GM21423 (cell line): ENCODE measurements at regions not wholly inside any gene's neighbourhood (a gene's known extent, or its start where the extent isn't known, plus 50 kb on each side); places are given as distances from the start of the nearest gene placed in this dataset.

Source experiments
- ATAC-seq: cut with Tn5 transposase; IDR thresholded peaks from one replicate; pipeline ENCODE4 v1.9.1; 2021; ENCODE audit warnings: mild to moderate bottlenecking, moderate library complexity; ENCODE audit not compliant: unreplicated experiment

DNA sequence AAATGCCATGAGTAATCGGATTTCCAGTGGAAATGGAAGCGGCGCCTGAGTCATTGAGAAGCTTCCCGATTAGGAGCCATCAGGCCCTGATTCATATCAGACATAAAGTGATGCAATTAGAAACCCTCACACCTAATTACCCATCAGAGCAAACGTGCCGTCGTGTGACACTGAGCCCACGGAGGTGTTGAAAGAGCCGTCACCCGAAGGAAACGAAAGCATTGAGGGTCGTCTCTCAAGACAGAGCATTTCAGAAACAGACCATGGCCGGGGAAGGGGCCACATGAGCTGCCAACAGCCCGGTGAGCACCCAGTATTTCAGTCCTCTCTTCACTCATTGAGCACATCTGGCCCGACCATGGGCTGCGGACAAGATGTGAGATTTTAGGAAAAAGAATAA, 829.3 kb downstream of the TBC1D22A start:
- no peak for ATAC-seq

DNA sequence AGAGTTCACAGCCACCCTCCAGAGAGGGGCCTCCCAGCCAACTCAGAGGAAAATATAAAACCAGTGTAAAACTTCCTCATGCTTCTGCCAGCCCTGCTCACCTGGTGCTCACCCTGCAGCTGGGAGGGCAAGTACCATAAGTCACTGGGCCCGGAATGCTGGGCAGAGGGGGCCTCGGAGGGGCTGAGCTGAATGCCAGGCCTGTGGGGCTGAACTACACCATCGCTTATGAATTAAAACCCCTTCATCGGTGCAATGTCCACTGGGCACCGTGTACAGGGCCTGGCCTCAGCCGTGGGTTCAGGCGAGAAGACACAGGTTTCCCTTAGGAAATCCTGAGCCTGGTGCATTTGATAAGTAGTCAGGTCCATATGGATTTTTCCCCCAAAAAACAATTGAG, 828.6 kb downstream of the TBC1D22A start:
- no peak for ATAC-seq

DNA sequence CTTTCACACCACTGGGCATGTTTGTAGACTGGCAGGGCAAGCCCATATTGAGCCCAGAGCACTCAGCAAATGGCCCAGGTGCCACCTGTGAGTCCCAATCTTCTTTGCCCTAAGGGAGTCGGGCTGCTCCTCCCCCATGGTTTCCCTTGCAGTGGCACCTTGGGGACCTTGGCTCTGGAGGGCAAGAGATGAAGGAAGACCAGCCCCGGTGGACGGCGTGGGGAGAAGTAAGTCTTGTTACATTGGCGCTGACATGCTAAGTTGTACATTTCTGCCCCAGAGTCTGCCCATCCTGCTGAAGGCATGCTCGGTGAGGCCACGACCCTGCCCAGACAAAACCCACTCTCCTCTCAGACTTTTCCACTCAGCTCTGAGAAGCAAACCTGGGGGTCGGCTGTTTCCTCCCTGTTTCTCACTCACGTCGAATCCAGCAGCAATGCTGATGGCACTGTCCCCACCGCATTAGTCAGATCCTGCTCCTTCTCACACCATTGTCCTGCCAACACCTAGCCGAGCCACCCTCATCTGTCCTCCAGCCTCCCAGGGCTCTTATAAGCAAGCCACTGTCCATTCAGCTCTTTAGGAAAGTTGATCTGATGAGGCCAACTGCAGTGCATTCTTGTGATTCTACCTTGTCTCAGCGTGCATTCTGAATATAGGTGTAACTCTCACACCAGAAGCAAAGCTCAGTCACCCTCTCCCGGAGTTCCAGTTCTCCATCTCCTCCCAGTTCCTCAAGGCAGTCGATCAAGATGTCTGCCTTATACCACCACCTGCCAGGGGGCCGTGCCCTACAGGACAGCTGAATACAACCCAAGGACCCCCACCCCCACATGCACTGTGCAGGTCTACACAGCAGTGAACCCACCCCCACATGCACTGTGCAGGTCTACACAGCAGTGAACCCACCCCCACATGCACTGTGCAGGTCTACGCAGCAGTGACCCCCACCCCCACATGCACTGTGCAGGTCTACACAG, 827.1 kb downstream of the TBC1D22A start:
- no peak for ATAC-seq

DNA sequence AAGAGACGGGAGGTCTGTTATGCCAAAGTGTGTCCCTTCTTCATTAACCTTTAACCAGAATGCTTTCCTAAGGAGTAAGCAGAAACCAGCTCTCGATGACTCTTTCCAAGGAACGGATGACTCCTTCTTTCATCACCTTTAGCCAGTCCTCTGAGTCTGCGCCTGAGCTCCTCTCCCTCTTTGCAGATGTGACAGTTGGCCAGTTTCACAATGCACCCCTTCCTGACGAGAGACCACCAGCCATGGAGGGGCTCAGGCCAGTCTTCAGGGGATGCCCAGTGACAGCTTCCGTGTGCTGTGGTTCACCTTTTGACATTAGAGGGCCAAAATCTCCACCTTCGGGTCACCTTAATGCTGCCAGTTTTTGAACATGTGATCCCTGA, 826.1 kb downstream of the TBC1D22A start:
- ATAC-seq: no peak

DNA sequence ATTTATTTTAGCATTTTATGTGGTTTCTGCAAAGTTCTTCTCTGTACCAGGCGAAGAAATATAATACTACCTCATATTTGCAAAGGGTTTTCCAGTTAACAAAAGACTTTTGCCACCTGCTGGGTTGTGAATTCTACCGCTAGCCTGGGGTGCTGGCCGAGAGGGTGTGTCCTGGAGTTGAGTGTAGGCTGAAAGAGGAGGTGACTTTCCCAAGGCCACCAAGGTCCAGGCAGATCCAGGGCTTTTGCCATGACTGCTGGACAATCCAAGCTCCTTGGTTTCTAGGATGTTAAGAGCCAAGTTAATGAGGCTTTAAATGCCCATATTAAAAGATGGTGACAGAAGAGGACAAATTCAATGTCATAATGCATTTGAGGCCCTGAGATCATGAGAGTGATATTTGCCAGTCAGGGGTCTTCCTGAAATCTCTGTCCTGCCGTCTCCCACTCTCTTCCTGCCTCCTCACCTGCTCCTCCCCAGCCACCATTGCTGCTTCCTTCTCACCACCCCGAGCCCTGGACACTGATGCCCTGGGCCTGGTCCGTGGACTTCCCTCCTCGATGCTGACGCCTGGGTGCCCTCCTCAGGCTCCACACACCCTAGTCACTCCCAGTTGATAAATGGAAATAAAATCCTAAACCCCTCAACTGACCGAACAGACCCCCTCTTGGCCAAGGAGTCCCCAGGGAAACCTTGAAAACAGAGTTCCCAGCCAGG, 825.6 kb downstream of the TBC1D22A start:
- no peak for ATAC-seq

DNA sequence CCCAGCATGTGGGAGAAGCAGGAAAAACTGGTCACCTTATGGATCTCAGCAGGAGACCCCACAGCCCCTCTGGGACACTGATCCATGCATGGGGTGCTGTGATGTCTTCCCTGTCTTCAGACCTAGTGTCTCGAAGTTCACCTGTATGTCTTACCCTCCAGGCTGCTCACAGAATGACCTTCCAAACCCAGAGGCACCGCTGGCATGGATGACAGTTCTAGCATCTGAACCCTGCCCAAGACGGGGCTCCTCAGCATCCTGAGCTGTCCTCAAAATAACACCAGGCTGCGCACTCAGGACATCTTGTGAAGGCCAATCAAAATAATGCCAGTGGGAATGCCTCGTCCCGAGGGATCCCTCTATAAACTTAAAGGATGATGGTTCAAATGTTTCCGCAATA, 824.9 kb downstream of the TBC1D22A start:
- no peak for ATAC-seq

DNA sequence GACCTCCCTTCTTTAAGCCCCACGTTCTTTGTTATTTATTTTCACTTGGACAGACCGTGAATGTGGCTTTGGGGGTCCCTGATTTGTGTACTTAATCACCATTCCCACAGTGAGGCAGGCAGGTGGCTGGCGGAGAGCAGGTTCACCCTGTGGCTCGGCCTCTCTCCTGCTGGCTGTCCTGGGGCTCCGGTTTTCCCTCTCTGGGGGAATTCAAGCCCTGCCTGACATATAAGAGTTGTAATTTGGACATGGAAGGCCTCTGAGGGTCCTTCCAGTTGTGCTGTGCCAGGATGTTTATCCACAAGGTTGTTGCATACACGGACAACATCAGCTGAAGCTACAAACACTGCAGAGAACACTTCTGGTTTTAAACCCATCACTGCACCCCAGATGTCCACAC, 824.5 kb downstream of the TBC1D22A start:
- no peak for ATAC-seq

DNA sequence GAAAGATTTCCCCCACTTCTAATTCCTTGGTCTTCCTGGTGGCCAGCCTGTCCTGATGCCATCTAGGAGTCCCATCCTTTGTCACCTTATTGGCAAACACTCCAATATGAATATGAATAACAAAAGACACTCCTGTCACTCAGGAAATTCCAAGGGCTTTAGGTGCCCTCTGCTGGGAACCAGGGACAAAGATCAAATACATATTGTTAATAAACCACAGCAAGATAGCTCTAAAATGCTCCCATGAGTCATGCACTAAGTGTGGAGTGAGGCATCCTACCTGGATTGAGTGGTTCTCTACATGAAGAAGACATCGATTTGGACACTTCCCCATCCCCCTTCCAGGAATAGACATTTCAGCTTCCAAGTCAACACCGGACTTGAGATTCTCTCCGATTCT, 823.6 kb downstream of the TBC1D22A start:
- no peak for ATAC-seq

DNA sequence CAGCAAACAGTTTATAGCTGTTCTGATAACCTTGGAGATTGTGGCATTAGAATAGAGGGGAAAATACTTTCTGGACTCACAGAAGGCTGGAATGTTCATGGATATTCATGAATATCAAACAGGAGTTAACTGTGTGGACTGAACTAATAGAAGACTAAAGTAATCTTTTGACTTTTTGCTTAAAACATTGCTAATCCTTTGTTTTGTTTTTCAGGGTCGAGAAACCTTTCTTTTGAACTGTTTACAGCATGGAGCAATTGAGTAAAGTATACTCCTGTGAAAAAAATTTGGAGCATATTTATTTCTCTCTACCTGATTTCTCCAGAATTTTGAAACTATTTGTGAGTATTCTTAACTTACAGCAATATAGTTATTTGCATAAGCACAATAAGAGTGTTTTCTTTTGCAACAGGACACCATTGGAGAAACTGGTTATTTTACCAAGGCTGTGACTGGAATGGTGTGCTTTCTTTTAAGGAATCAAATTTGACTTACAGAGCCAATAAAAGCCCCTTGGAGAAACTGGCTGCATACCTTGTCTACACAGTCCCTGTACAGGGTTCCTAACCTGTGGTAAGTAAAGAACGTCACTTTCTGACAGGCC, 821.6 kb downstream of the TBC1D22A start:
- ATAC-seq: no peak

DNA sequence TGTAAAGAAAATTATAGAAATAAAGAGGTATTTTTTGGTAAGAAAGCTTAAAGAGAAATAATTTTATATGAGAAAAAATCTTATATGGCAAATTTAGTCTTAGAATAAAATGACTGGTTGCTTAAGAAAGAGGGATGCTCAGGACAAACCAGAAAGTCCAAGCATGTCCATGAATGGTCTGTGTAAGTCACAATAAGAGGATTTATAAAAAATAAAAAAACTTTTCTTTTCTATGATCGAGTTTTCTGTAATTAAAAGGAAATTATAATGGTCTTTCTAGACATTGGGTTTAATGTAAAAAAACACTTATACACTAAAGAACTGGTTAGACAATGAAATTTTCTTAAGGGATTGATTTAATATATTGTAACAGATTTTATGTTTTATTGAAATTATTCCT, 819.6 kb downstream of the TBC1D22A start:
- ATAC-seq: no peak

DNA sequence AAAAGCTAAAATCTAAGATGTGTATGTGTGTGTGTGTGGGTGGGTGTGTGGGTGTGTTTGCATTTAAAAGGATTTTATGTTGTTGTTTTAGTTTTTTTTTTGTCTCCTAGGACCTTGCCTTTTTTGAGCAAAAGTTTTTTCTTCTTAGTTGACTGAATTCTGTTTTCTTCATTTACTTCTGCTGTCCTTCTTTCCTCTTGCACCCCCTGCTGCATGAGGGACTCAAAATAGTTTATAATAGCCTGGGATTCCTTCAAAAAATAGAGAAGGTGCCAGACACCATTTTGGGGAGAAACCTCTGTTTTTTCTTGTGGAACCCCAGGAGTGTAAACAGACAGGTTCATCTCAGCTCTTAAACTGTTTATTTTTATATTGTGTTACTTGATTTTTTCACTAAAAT, 817.7 kb downstream of the TBC1D22A start:
- ATAC-seq: no peak

DNA sequence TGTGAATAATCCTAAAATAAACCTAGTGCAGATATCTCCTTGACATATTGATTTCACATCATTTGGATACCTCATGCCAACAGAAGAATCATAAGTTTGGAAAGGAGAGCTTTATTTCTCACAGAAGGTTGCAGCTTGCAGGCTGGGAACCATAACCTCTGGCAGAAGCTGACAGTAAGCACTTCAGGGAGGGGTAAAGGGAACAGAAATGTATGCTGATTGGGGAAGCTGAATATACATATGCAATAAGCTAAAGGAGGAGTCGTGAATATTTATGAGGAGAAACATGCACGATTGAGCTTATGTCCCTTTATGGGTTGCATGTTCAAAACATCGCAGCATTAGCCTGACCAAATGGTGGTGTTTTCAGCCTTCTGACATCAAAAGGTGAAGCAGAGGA, 814.5 kb downstream of the TBC1D22A start:
- no peak for ATAC-seq

DNA sequence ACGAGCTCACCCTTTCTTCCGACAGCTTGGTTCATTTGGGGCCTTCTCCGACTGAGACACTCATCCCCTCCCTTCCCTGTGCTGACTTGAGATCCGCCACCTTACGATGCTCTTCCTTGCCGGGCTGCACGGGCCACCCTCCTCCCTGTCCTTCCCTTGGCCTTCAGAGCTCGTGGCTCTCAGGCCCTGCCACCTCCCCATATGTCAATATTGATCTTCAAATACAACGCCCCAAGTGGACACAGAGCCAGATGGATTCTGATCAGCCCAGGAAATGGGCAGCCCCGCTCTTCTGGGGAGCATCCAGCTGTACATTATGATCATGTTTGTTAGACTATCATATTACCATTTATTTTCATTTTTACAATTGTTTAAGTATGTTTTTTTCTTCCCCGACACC, 812.8 kb downstream of the TBC1D22A start:
- no peak for ATAC-seq

DNA sequence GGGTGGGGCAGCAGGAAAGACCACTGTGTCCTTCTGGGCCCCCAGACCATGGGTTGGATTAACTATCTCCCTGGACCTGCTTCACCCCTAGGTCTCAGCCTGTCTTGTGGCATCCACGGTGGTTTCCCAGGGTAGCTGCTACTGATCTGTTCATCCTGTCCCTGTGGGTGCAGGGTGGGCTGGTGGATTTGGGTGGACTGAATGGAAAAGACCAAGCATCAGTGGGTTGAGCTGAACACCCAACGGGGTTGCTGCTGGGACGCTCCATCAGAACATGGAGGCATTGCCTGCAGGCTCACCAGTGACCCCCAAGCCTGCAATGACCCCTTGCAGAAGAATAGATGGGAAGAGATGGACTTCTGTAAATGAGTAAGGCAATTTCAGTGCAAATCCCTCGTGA, 812.1 kb downstream of the TBC1D22A start:
- no peak for ATAC-seq

DNA sequence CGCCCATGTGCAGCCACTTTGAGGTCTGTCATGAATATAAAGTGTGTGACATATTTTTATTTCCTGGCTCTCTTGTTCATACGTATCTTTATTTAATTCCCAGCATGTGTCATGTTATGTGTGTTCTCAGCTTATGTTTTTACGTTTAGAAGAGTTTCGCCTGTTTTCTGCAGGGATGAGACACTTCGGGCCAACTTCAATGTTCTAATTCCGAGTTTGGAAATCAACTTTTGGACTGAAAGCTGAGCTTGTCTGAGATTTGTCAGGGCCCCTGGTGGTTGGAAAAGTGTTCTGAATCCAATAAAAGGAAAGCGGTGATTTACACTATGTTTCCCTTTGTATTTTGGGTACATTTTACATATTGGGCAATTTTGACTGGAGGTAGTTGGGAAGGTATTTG, 810.7 kb downstream of the TBC1D22A start:
- ATAC-seq: no peak

DNA sequence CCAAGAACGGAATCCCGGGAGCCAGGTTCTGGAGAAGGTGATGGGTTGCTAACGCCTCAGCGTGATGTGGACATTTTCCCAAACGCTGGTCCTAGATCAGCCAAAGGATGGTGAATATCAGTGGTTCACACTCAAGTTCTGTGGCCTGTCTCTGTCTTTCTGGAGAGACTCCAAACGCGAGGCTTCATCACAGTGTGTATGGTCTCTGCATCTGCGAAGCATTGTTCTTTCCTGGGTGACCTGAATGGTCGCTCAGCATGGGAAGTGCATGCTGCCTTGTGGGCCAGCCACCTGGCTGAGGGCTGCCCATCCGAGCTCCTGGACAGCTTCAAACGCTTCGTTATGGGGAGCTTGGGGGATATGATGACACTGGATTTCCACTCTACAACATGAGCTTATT, 810.0 kb downstream of the TBC1D22A start:
- no peak for ATAC-seq

DNA sequence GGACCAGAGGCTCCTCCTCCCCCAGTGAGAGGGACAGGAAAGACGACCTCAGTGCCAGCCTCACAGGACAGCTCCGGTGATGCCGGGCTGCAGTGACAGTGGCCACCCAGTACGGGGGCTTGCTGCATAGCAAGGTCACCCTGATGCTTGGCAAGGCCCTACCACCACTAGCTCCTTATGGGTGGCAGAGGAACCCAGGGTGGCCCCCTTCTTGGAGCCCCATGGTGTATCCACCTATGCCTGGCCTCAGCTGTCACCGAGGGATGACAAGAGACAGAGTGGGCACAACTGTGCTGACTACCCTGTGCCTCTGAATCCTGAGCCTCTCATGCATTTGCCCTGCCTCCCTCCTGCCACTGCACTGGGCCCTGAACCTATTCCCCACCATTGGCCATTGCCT, 809.2 kb downstream of the TBC1D22A start:
- no peak for ATAC-seq

DNA sequence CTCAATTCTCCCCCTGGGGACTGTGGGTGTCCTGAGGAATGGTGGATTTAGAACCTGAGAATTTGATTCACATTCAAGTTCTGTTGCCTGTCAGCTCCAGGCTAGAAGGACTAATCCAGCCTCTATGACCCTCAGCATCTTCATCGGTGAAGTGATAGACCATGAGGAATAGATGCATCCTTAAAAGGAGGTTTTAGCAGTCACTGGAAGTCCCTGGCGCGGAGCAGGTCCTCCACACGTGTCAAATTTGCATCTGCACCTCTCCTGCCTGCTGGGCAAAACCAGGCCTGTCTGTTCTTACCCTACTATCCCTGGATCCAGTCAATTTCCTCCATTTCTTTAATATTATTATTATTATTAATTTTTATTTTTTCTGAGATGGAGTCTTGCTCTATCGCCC, 808.4 kb downstream of the TBC1D22A start:
- no peak for ATAC-seq

DNA sequence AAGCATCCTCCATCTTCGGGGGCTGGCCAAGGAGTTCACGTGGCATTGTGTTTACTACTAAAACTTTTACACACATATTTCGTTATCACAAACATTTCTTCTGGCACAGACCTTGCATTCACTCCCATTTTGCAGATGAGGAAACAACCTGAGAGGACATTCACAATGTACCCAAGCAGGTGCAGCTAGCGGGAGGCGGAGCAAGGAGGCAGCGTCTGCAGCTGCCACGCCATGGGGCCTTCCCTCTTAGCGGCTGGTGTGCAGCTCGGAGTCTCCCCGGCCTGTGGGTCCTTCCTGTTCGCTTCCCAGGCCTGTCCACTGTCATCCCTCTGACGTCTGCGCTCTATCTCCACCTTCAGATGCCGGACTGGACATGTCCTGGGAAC, 807.8 kb downstream of the TBC1D22A start:
- ATAC-seq: no peak

DNA sequence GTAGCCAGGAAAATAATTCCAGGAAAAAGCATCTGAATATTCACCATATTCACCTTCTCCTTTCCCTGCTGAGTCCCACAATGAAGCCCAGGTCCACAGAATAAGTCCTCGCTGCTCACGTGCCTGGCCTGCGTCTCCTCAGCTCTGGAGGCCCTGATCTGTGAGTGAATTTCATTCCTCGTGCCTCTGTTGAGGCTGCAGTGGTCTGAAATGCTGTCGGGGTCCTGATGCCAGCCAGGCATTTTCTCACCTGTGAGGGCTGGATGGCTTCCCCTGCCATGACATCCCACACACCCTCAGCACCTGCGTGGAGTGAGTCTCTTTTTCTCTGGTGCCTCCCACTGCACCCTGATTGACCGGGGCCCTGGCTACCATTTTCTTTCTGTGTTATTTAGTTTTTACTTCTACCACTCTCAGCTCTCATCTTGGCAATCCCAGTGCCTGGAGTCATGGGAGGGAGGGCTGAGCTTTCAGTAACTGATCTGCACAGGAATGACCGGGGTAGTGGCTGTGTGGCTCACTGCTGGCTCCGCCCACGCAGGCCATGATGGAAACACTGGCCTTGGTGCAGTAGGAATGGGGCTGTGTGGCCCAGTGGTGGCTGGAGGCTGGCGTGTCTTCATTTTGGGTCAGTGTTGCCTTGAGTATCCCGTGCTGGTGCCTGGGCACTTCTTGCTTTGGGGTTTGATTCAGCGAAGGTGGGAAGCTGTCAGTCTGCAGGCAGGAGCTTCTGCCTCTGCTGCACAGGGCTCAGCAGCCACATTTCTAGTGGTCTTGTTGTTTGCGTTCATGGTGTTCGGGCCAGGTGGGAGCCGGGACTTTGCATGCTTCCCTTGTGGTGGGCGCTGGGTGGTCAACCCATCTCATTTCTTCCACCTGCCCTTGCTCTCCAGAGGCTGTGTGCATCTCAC, 807.2 kb downstream of the TBC1D22A start:
- no peak for ATAC-seq

DNA sequence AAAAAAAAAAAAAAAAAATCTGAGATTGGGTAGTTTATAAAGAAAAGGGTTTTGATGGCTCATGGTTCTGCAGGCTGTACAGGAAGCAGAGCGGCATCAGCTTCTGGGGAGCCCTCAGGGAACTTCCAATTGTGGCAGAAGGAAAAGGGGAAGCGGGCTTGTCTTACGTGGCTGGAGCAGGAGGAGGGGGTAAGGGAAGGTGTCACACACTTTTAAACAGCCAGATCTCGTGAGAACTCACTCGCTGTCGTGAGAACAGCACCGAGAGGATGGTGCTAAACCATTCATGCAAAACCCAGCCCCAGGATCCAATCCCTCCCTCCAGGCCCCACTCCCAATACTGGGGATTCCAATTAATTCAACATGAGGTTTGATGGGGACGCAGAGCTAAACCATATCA, 806.2 kb downstream of the TBC1D22A start:
- no peak for ATAC-seq
